WTC11 (cell line): ENCODE measurements at regions not wholly inside any gene's neighbourhood (a gene's known extent, or its start where the extent isn't known, plus 50 kb on each side); places are given as distances from the start of the nearest gene placed in this dataset.

Source experiments
- ATAC-seq: fragments of 200-7000 bp; cut with Tn5 transposase; 2 replicates; pipeline ENCODE4 v1.10.0; 2021; ENCODE audit warnings: mild to moderate bottlenecking, moderate library complexity
- CTCF ChIA-PET: fragments of 300-600 bp; sonication (Branson Sonifier 250); formaldehyde crosslinking; loops from one replicate; lab custom pipeline; 2021; ENCODE audit warnings: antibody characterized with exemption; lab: Charles Lee
- POLR2A ChIA-PET: fragments of 350-600 bp; sonication (Branson Sonifier 250); formaldehyde crosslinking; loops from one replicate; lab custom pipeline; 2021; ENCODE audit warnings: antibody characterized with exemption; lab: Charles Lee
- DNase-seq: peaks from one replicate; pipeline ENCODE4 v3.0.0; 2021; ENCODE audit warnings: low spot score
- H3K27ac Mint-ChIP-seq: 2 replicates; pipeline ENCODE4 v1.8.0; 2021; ENCODE audit warnings: mixed read lengths
- H3K27me3 Mint-ChIP-seq: 2 replicates; pipeline ENCODE4 v1.8.0; 2021; ENCODE audit warnings: low read depth, mild to moderate bottlenecking, moderate library complexity, mixed read lengths
- H3K36me3 Mint-ChIP-seq: 2 replicates; pipeline ENCODE4 v1.8.0; 2021; ENCODE audit warnings: mixed read lengths
- H3K4me1 Mint-ChIP-seq: 2 replicates; pipeline ENCODE4 v1.8.0; 2022; ENCODE audit warnings: mixed read lengths
- H3K4me3 Mint-ChIP-seq: 2 replicates; pipeline ENCODE4 v1.8.0; 2021; ENCODE audit warnings: mild to moderate bottlenecking, moderate library complexity, mixed read lengths
- H3K9me3 Mint-ChIP-seq: 2 replicates; pipeline ENCODE4 v1.8.0; 2021; ENCODE audit warnings: mixed read lengths
- ATF6 ChIP-seq: sonication (generic); formaldehyde crosslinking; IDR thresholded peaks from 2 replicates; pipeline ENCODE4 v1.8.1; 2023; ENCODE audit warnings: mild to moderate bottlenecking, missing genetic modification reagents
- CREM ChIP-seq: sonication (generic); formaldehyde crosslinking; IDR thresholded peaks from 2 replicates; pipeline ENCODE4 v1.8.1; 2022; ENCODE audit warnings: mild to moderate bottlenecking, missing genetic modification reagents, moderate library complexity
- ERG ChIP-seq: fragments of 250-450 bp; sonication (Bioruptor Pico); IDR thresholded peaks from 2 replicates; pipeline ENCODE4 v1.8.0; 2021; ENCODE audit warnings: mild to moderate bottlenecking
- ESRRA ChIP-seq: sonication (generic); formaldehyde crosslinking; IDR thresholded peaks from 2 replicates; pipeline ENCODE4 v1.8.1; 2022; ENCODE audit warnings: mild to moderate bottlenecking, missing genetic modification reagents, borderline replicate concordance
- IRF2 ChIP-seq: sonication (generic); formaldehyde crosslinking; IDR thresholded peaks from 2 replicates; pipeline ENCODE4 v1.8.0; 2022; ENCODE audit warnings: low read depth, missing genetic modification reagents, borderline replicate concordance
- JUN ChIP-seq: sonication (generic); formaldehyde crosslinking; IDR thresholded peaks from 2 replicates; pipeline ENCODE4 v1.8.0; 2023; ENCODE audit warnings: mild to moderate bottlenecking, missing genetic modification reagents
- MAX ChIP-seq: sonication (generic); formaldehyde crosslinking; IDR thresholded peaks from 2 replicates; pipeline ENCODE4 v1.8.0; 2022; ENCODE audit warnings: mild to moderate bottlenecking, missing genetic modification reagents
- MXD4 ChIP-seq: fragments of 250-450 bp; sonication (Bioruptor Pico); IDR thresholded peaks from 2 replicates; pipeline ENCODE4 v1.8.0; 2021; ENCODE audit warnings: mild to moderate bottlenecking, moderate library complexity, borderline replicate concordance
- PRRX2 ChIP-seq: fragments of 250-450 bp; sonication (Bioruptor Pico); IDR thresholded peaks from 2 replicates; pipeline ENCODE4 v1.8.0; 2021; ENCODE audit warnings: mild to moderate bottlenecking
- RELA ChIP-seq: sonication (generic); formaldehyde crosslinking; IDR thresholded peaks from 2 replicates; pipeline ENCODE4 v1.8.1; 2022; ENCODE audit warnings: missing genetic modification reagents, mild to moderate bottlenecking, borderline replicate concordance
- SMAD4 ChIP-seq: sonication (generic); formaldehyde crosslinking; IDR thresholded peaks from 2 replicates; pipeline ENCODE4 v1.8.0; 2022; ENCODE audit warnings: mild to moderate bottlenecking, missing genetic modification reagents
- SOX15 ChIP-seq: fragments of 250-450 bp; sonication (Bioruptor Pico); IDR thresholded peaks from 2 replicates; pipeline ENCODE4 v1.9.0; 2021; ENCODE audit warnings: mild to moderate bottlenecking
- STAT6 ChIP-seq: sonication (generic); formaldehyde crosslinking; conservative IDR thresholded peaks from 2 replicates; pipeline ENCODE4 v1.8.1; 2023; ENCODE audit warnings: mild to moderate bottlenecking, low read depth, missing genetic modification reagents, moderate library complexity
- TCF7 ChIP-seq: sonication (generic); formaldehyde crosslinking; IDR thresholded peaks from 2 replicates; pipeline ENCODE4 v1.8.0; 2022; ENCODE audit warnings: mild to moderate bottlenecking, low read depth, missing genetic modification reagents, moderate library complexity
- ZBTB43 ChIP-seq: sonication (generic); formaldehyde crosslinking; IDR thresholded peaks from 2 replicates; pipeline ENCODE4 v1.8.1; 2023; ENCODE audit warnings: mild to moderate bottlenecking, missing genetic modification reagents
- ZNF317 ChIP-seq: sonication (generic); formaldehyde crosslinking; IDR thresholded peaks from 2 replicates; pipeline ENCODE4 v1.8.1; 2023; ENCODE audit warnings: low read depth, mild to moderate bottlenecking, moderate library complexity, missing genetic modification reagents, borderline replicate concordance
- ZNF532 ChIP-seq: fragments of 250-450 bp; sonication (Bioruptor Pico); IDR thresholded peaks from 2 replicates; pipeline ENCODE4 v1.9.0; 2021; ENCODE audit warnings: mild to moderate bottlenecking, borderline replicate concordance

GRCh38 chr16:5826332-5826731, 728.7 kb upstream of the EEF2KMT start:
- CTCF ChIA-PET = interaction anchor here (0.5 kb wide), 1 partner anchor 1585 kb away, joined by 5 read pairs; no protein-coding TSS in a partner anchor
- peaks cover 77% of the 10 kb centered on the region for H3K9me3 Mint-ChIP-seq
- POLR2A ChIA-PET = no interaction called here
- H3K4me3 Mint-ChIP-seq = no peak overlapping the region
- H3K4me1 Mint-ChIP-seq = no peaks in the 10 kb centered on the region
- ATAC-seq (no peak), DNase-seq (no peak)
- H3K27me3 Mint-ChIP-seq = peaks cover 8% of the 10 kb centered on the region
- TF ChIP-seq MXD4 (CRISPR knock-in tag) (no peak), MAX (no peak), ZNF317 (CRISPR knock-in tag) (no peak), ZNF532 (CRISPR knock-in tag) (no peak)
- H3K36me3 Mint-ChIP-seq = peaks cover 73% of the 10 kb centered on the region
- H3K27ac Mint-ChIP-seq = no peak overlapping the region

- no peak overlapping the region for H3K27ac Mint-ChIP-seq
- no peak for TF ChIP-seq TCF7
- no peak for TF ChIP-seq SOX15
- no peak for TF ChIP-seq SMAD4
- TF ChIP-seq PRRX2 = no peak
- no peak for TF ChIP-seq RELA (CRISPR knock-in tag)
- no peak for TF ChIP-seq CREM
- no peak for TF ChIP-seq STAT6 (CRISPR knock-in tag)
- no peak for TF ChIP-seq MXD4 (CRISPR knock-in tag)
- TF ChIP-seq ZBTB43 = no peak
- no peak for TF ChIP-seq ESRRA
- no peak for TF ChIP-seq IRF2 (CRISPR knock-in tag)
- no peak for TF ChIP-seq ATF6 (CRISPR knock-in tag)
- no peak for TF ChIP-seq MAX
- TF ChIP-seq ERG (CRISPR knock-in tag) = no peak
- no peak for TF ChIP-seq JUN (CRISPR knock-in tag)
- POLR2A ChIA-PET = no interaction called here
- DNase-seq = no peak
- peaks cover 75% of the 10 kb centered on the region for H3K36me3 Mint-ChIP-seq
- peaks cover 79% of the 10 kb centered on the region for H3K9me3 Mint-ChIP-seq
- H3K4me1 Mint-ChIP-seq = no peaks in the 10 kb centered on the region
- no peak for ATAC-seq
- peaks cover 16% of the 10 kb centered on the region for H3K27me3 Mint-ChIP-seq
- H3K4me3 Mint-ChIP-seq = no peak overlapping the region
- CTCF ChIA-PET = no interaction called here
Measured at GRCh38 chr16:5820472-5820871, 722.9 kb upstream of the EEF2KMT start.
